Astrocyte of the hippocampus (primary cell): ENCODE measurements at regions not wholly inside any gene's neighbourhood (a gene's known extent, or its start where the extent isn't known, plus 50 kb on each side); places are given as distances from the start of the nearest gene placed in this dataset.
"Not testable (repeated sequence)": the region's sequence is repeated elsewhere in the genome, so short reads cannot be mapped to it uniquely, and the experiment has no call there.

Experiments used
- DNase-seq: peaks from one replicate; pipeline ENCODE4 v3.0.0; 2011; ENCODE audit warnings: low read depth, low spot score

DNA sequence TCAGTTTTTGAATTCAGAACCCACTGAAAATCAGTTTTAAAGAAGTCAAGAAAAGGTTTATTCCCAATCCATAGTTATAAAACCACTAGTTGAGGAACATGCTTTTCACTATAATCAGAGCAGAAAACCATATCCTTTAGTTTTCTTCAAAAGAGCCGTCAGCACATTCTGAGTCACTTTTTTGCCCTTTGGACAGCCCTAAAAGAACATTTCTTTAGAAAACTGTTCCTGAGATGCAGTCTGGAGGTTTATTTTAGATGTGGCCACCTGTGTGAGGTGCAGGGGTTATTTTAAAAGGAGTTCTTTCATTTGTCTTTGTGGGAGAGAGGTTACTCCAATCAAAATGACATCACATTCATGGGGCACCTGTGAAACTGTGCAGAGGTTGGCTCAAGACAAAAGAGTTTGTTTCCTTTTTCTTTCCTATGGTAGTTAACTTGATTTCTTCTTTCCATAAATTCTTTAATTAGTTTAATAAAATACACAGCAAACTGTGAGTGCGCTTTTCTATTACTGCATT is 221.6 kb upstream of the RPS23 start:
- DNase-seq: no peak

DNA sequence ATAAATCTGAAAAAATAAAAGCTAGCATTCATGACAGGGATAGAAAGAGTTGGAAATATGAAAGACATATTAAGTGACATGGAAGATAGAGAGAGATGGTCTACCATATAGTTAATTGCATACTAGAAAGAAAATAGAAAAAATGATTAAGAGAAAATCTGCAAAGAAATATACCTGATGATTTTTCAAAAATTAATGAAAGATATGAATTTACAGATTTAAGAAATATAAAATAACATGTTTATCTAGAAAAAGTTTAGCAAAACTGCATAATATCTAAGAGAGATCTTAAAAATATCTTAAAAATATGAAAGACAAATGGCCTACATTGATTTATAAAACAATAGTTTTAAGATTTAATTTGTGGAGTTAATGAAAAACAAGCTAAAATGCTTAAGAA is 219.1 kb upstream of the RPS23 start:
- DNase-seq: no peak

DNA sequence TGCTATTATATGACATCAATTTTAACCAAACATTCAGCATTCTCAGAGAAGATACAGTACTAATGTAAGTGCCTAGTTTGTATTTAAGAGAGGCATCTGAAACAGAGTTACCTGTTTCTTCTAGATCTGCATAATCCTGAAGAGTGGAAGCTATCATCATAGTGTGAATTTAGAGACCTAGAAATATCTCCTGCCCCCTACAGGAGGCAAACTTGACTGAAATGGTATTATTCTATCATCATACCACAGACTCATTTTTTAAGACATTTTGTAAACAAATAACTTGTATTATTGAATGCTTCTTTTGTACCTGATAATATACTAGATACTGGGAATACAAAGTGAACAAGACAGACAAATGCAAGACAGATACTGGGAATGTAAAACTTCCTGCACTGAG is 216.8 kb upstream of the RPS23 start:
- no peak for DNase-seq

DNA sequence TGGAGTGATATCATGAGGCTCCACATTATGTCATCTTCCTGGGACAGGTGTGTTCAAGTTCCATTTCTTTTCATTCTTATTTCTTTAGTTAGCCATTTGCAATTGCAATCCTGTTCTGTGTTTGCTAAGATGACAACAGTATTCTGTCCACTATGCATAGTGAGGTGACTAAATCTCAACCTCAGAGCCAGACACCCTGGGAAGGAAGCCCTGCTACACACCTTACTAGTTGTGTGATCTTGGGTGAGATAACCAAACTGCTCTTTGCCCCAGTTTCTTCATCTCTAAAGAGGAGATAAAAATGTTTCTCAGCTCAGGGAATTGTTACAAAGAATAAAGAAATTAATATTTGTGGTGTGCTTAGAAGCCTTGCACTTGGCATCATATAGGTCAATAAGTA is 215.1 kb upstream of the RPS23 start:
- no peak for DNase-seq

DNA sequence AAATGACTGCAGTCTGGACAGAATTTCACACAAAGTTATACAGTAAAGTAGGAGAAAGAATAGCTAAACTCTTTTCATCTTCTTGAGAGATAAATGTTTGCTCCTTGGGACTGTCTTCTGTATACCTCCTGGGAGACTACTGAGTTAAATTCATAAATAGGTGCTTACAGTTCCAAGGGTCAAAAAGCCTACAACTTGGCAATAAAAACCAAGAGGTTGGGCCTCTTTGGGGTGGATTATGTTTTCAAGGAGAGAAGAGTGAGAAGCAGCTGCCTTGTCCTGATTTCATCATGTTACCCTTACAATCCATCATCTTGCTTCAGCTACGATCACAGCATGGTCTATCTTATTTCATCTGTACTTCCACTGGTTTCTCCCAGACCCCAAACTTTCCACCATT is 213.2 kb upstream of the RPS23 start:
- DNase-seq: no peak

DNA sequence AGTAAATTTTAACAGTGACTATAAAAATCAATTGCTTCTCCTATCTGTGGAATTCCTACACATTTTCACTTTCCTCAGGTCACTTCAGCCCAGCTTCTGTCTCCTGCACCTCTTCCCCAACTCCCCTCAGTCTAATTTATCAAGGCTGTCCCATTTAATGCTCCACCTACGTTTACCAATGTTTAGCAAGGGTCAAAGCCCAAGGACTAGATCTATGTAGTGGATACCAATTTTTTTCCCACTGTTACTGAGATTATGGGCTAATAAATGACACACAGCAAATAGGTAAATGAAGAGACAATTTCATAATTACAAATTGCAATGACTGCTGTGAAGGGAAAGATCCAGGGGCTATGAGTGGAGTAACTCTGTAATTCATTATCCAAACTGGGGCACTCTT is 211.5 kb upstream of the RPS23 start:
- no peak for DNase-seq

DNA sequence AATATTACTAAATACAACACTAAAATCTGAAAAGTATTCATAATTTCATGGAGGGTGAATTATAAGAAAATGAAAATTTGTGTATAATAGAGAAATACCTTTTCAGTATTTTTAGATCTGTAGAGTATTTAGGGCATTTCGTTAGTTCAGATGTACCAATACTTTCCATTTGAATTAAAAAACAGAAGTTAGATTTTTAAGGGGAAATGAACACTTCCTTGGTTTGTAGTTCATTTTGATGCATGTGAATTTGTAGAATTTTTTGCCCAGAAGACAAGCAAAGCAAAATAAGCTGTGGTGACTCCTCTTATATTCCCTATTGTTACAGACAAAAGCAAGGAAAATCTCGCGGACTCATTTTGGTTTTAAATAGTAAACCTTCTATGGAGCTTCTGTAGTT is 209.0 kb upstream of the RPS23 start:
- no peak for DNase-seq

DNA sequence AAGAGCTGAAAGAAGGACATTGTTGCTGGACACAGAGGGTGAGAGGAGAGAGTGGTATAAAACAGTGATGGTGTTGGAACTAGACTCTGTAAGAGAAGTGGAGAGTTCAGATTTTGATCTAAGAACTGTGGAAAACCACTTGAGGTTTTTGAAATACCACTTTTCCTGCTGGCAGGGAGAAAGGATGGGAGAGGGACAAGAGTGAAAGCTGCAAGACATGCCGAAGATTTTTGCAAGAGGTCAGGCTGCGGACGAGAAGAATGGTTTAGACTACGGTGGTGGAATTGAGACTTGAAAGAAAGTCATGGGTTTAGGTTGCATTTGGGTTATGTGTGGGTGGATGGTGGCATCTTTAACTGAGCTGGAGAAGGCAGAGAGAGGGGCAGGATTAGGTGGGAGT is 202.2 kb upstream of the RPS23 start:
- DNase-seq: peak; percentile 5

DNA sequence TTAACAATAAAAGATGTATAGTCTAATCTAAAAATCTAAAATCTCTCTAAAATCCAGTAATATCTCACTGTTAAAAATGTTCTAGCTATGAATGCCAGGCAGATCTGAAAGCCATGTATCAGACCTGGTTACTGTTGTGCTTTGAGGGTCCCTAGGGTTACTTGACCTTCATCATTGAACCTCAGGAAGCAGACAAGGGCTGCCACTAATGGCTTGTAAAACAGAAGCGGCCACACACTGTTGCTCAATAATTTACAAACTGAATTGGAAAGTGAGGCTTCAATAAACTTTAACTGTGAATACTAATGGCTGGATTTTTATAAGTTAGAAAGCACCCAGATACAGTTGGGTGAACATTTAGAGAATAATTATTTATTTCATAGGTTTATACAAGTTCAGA is 198.0 kb upstream of the RPS23 start:
- DNase-seq: no peak

DNA sequence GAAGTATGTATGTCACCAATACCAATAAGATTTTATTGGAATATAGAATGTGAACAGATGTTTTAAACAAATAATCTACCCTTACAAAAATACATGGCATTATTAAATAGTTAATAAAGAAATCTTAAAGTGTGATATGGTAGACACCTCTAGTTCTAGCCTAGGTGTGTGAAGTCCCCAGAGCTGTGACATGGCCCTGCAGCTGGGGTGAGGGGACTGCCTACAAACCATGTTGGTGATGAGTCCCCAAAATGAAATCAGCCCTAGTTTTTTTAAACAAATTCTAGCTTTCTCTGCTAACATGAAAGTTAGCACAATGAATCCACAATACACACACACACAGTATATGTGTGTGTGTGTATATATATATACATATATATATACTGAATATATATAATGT is 195.1 kb upstream of the RPS23 start:
- no peak for DNase-seq

DNA sequence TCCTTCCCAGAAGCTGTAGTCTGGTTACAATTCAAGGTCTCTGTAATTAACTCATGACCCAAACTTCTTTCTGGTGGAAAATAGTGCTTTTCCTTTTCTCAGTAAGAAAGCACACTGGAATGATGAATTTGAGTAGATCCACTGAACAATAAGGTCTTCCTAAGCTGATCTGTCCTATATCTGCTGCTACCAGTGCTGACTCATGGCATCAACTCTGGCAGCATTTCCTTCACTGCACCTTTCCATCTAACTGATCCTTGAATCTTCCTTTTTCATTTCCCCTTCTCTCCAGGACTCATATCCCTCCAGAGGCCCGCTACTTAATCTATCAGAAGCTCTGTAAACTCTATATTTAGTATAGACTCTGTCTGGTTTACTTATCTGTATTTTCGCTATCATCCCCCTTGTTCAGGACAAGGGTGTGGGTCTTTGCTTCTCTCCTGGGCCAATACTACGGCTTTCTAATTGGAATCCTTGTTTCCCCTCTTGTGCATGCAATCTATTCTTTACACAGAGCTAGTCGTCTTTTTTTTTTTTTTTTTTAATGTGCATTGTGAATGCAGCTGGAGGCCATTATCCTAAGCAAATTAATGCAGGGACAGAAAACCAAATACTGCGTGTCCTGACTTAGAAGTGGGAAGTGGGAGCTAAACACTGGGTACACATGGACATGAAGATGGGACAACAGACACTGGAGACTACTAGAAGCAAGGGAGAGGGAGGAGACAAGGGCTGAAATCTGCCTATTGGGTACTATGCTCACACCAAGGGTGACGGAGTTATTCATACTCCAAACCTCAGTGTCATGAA is 192.2 kb upstream of the RPS23 start:
- no peak for DNase-seq

DNA sequence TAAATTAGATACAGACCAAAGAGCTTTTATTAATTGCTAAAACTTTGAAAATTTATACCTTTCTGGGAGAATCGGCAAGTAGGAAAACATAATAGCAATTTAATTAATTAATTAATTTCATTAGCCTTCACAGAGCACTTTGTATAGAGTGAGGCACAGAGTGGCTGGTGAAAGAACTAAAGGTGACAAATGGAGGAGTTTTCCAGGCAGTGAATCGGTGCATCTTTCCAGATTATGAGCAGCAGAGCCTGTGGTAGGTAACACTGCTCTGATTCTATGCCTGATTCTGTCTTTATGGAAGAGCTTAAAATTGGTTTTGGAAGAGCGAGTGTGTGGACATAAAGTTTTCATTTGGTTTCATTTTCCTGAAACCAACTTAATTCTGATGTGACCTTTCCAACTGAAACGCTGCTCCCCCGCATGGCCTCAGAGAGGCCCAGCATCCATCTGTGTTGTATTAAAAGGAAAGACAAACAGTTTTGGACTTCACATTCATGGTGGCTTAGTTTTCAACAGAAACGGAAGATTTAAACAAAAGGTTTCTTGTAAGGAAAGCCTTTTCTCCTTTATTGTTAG is 188.9 kb upstream of the RPS23 start:
- DNase-seq: no peak

DNA sequence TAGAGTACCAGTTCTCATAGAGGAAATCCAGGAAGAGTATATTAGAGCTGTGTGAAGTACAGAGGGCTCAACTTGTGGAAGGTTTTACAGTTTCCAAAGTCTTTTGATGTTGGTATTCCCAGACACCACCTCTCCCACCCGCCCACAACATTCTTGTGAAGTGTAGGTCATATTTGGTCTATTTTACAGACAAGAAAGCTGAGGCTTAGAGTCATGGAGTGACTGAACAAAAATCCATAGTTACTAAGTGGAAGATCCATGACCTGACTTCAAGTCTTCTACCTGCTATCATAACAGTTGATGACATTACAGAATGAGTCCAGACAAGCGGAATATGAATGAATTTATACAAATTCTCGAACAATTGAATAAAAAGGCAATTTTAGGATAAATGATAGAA is 187.1 kb upstream of the RPS23 start:
- no peak for DNase-seq

DNA sequence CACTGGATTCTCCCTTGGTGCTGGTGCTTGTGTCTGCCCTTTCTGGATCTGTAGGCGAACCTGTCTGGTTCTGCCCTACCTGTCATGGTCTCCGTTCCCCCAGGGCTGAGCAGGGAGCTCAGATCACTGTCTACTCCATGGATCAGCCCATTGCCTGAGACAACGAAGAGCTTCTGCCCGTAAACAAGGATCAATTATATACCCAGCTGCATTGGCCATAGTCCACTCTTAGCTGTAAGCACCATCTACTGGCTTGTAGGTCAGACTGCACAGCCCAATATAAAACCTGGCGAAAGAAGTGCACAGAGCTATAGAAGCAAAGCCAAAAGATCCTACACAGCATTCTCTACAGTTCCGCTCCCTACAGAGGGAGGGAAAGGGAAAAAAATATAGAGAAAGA is 181.5 kb upstream of the RPS23 start:
- DNase-seq: no peak

DNA sequence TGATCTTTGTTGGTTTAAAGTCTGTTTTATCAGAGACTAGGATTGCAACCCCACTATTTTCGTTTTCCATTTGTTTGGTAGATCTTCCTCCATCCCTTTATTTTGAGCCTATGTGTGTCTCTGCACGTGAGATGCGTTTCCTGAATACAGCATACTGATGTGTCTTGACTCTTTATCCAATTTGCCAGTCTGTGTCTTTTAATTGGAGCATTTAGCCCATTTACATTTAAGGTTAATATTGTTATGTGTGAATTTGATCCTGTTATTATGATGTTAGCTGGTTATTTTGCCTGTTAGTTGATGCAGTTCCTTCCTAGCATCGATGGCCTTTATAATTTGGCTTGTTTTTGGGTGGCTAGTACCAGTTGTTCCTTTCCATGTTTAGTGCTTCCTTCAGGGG is 177.2 kb upstream of the RPS23 start:
- DNase-seq: not testable (repeated sequence)

DNA sequence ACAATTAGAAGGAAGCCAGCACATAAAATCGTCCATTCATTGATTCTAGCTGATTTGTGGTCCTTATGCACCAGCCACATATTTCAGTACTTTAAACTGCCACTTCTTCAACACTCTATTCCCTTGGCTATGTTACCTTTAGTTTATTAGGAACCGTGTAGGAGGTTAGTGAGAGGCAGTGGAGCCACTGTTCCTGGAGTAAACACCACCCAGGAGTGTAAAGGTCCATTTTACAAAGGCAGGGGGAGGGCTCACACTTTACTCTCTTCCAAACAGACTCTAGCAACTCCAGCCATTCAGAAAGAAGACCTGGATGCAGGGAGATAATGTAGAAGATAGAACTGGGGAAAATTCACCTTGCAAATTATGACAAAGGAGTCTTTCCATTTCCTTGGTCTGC is 170.2 kb upstream of the RPS23 start:
- no peak for DNase-seq

DNA sequence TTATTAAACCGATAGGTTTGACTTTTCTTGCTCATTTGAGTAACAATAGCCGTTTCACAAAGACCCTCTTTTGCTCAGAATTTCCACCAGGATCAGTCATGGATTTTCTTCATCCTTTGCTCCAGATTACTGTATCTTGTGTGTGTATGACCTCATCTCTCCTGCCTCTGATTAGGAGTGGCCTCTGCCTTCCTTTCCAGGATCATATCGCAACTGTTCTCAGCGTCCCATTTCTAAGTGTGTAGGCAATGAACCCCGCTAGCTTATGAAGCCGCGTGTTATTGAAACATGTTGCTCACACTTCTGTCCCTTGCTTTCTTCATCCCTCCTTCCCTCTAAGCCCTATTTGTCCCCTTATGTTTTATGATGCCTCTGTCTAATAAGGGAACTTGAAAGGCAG is 169.8 kb upstream of the RPS23 start:
- no peak for DNase-seq

DNA sequence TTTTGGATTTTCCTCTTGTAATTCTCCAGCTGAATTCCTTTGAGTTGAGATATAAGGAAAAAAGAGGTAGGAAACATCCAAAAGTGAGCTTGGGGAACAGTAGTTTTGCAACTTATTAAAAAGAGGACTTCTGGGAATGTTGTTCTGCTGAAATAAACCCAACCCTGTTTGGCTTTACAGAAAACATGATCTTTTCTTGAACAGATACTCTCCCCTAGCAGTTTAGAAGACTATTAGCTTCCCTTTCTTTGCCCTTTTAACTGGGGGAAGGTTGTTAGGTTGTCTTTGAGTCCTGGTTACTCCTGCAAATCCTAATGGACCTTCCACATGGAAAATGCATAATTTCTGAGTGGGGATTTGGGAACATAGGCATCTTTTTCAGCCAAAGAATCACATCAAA is 168.7 kb upstream of the RPS23 start:
- no peak for DNase-seq

DNA sequence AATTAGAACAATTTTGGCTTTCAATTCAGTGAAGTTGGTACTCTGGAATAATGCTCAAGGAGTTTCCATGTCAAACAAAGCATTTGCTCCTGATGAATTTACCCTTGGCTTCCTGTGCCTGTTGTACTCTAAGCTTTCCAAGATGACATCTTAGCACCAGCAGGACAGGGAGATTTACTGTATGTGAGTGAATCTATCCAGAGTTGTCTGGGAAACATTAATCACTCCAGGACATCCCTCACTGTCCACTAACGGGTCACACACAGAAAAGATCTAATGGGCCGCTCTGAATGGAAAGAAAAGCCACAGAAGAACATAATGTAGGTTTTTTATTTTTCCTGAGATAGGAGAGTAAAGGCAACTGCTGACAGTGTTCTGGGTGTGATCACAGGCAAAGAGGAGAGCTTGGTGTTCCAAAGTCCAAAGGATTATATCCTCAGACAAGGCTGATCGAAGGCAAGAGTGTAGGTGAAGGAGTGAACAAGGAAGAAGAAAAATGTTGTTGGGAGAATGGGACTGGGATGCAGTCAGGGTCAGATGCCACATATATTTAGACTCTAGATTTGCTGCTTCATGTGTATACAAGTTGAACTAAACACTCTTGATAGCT is 167.7 kb upstream of the RPS23 start:
- no peak for DNase-seq

DNA sequence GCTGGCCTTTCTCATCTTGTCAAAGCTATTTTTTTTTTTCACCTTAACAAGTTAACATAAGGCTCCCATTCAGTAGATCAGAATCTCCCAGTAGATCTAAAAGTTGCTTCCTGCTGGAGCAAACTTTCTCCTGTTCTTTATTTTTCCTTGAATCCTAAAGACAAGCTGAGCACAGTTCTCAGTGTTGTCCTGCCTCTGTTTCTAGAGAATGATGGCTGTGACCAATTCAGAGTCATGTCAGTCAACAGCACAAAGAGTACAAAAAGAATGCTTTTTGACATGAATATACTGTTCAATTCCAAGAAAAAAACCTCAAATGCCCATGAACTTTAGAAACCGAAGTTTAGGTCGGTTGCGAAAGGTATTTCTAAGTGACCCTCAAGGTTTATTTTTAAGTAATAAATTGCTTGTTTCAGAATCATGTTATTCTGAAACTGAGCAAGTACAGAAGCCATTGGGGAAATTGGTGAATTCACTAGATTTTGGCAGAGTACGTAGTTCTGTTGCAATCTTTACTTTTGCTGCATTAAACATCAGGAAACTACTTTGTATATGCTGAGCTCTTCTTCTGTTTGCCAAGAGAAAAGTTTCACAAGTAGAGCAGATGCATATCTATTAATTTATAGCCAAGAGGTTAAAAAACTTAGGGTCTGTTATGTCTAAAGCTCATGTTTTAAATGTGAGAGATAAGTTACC is 161.7 kb upstream of the RPS23 start:
- DNase-seq: no peak

DNA sequence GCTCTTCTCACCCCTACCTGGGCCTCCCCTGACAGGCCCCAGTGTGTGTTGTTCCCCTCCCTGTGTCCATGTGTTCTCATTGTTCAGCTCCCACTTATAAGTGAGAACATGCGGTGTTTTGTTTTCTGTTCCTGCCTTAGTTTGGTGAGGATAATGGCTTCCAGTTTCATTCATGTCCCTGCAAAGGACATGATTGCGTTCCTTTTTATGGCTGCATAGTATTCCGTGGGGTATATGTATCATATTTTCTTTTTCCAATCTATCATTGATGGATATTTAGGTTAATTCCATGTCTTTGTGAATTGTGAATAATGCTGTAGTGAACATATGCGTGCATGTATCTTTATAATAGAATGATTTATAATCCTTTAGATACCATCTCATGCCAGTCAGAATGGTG is 159.4 kb upstream of the RPS23 start:
- not testable (repeated sequence) for DNase-seq

DNA sequence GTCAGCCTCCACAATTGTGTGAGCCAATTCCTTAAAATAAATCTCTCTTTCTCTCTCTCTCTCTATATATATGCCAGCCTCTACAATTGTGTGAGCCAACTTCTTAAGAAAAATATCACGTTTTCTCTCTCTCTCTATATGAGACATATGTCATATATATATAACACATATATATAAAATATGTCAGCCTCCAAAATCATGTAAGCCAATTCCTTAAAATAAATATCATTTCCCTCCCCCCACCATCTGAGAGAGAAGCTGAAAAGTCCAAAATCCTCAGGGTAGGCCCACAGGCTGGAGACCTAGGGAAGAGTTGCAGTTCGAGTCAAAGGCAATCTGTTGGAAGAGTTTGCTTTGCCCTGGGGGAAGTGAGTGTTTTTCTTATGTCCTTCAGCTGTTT is 158.1 kb upstream of the RPS23 start:
- DNase-seq: no peak
